ENCODE measurements at regions not wholly inside any gene's neighbourhood (a gene's known extent, or its start where the extent isn't known, plus 50 kb on each side); places are given as distances from the start of the nearest gene placed in this dataset.

DNA sequence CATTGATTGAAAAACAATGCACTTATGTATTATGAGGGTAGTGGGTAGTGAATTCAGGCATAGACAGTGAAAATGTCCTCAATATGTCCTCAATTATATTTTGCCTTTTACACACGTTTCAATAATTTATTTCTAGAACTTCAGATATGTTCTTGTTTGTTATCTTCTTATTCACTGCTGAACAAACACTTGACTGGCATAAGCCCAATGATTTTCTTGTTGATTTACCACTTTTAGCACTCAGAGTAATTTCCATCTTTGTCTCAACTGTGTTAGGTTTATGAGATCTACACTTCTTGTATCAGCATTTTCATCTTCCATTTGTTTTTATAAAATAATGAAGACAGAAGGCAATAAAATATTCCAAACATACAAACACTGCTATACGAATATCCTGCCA lies 61.8 kb upstream of the DCC start:
- H3K9me3 Mint-ChIP-seq = no peaks in the 10 kb centered on the region

DNA sequence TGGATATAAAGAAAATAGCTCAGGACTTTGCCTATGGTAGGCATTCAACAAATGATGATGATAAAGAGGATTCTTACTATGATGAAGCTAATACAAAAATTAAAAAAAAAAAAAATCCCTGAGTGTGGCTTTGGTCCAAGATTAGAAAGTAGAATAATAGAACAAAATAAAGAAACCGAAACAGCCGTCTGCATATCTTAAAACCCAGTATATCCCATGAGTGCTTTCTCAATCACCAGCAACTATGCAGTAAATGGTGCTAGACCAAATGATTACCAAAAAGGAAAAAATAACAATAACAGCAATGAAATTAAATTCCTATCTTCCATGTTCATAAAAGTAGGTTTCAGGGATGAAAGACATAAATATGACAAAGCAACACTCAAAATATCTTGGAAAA lies 59.3 kb upstream of the DCC start:
- no peaks in the 10 kb centered on the region for H3K9me3 Mint-ChIP-seq
- no peak for DNase-seq (ENCODE audit: low spot score in 2 of 2, unreplicated experiment in 2 of 2)
- TF ChIP-seq, protein P1, sequence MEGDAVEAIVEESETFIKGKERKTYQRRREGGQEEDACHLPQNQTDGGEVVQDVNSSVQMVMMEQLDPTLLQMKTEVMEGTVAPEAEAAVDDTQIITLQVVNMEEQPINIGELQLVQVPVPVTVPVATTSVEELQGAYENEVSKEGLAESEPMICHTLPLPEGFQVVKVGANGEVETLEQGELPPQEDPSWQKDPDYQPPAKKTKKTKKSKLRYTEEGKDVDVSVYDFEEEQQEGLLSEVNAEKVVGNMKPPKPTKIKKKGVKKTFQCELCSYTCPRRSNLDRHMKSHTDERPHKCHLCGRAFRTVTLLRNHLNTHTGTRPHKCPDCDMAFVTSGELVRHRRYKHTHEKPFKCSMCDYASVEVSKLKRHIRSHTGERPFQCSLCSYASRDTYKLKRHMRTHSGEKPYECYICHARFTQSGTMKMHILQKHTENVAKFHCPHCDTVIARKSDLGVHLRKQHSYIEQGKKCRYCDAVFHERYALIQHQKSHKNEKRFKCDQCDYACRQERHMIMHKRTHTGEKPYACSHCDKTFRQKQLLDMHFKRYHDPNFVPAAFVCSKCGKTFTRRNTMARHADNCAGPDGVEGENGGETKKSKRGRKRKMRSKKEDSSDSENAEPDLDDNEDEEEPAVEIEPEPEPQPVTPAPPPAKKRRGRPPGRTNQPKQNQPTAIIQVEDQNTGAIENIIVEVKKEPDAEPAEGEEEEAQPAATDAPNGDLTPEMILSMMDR (IDR thresholded peaks at IDR 0.05; ENCODE audit: unreplicated experiment) = no peak
- H3K27me3 Mint-ChIP-seq (ENCODE audit: low read depth) = no peaks in the 10 kb centered on the region
- H3K27ac Mint-ChIP-seq = no peak overlapping the region
- no peaks in the 10 kb centered on the region for H3K4me1 Mint-ChIP-seq
- H3K36me3 Mint-ChIP-seq = no peaks in the 10 kb centered on the region
- H3K4me3 Mint-ChIP-seq = no peak overlapping the region

More for the DNA sequence above, 61.8 kb upstream of the DCC start:
- Mint-ChIP-seq H3K27me3 (ENCODE audit: low read depth) (no peaks in the 10 kb centered on the region), H3K36me3 (no peaks in the 10 kb centered on the region), H3K4me3 (no peak overlapping the region), H3K4me1 (no peaks in the 10 kb centered on the region), H3K27ac (no peak overlapping the region)
- no peak for DNase-seq (ENCODE audit: low spot score in 2 of 2, unreplicated experiment in 2 of 2)
- TF ChIP-seq, protein P1 (IDR thresholded peaks at IDR 0.05; ENCODE audit: unreplicated experiment) = no peak

DNA sequence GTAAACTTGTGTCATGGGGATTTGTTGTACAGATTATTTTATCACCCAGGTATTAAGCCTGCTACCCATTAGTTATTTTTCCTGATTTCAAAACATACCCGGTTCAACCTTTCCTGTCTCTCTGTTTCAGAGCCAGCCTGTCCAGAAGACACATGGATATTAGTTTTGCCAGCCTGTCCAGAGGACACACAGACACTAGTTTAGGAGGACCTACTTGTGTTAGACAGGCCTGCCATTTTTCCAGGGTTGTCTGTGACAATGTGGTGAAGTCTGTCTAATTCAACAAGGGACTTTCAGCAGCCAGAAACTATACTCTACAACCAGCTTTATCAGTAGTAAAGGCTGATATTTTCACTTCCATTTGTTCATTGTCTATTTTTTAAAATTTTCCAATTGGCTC lies 56.1 kb upstream of the DCC start:
- Mint-ChIP-seq H3K9me3 (no peaks in the 10 kb centered on the region), H3K4me3 (no peak overlapping the region), H3K27ac (no peak overlapping the region), H3K4me1 (peaks cover 11% of the 10 kb centered on the region), H3K36me3 (no peaks in the 10 kb centered on the region), H3K27me3 (ENCODE audit: low read depth) (no peaks in the 10 kb centered on the region)
- DNase-seq (ENCODE audit: low spot score in 2 of 2, unreplicated experiment in 2 of 2) = no peak
- TF ChIP-seq, protein P1 (IDR thresholded peaks at IDR 0.05; ENCODE audit: unreplicated experiment) = no peak

DNA sequence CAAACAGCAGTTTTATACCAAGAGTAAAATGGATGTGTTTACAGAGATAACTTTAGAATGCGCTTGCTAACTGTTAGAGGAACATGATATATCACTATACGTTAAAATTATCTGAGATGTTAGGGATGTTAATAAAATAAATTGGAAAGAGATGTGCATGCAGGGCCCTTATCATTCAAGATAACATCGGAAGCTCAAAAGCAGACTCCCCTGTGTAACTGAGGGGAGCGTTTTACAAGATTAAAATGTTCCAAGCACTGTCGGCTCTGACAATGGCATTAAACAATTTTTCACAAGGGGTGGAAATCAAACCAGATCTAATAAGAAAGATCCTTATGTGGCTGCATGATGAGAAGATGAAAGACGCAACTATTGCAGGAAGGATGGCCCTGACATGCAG lies 53.3 kb upstream of the DCC start:
- no peak overlapping the region for H3K27ac Mint-ChIP-seq
- DNase-seq (ENCODE audit: low spot score in 2 of 2, unreplicated experiment in 2 of 2) = no peak
- TF ChIP-seq, protein P1 (IDR thresholded peaks at IDR 0.05; ENCODE audit: unreplicated experiment) = no peak
- peaks cover 11% of the 10 kb centered on the region for H3K4me1 Mint-ChIP-seq
- no peak overlapping the region for H3K4me3 Mint-ChIP-seq
- H3K27me3 Mint-ChIP-seq (ENCODE audit: low read depth) = peaks cover 1% of the 10 kb centered on the region
- H3K36me3 Mint-ChIP-seq = no peaks in the 10 kb centered on the region
- no peaks in the 10 kb centered on the region for H3K9me3 Mint-ChIP-seq

DNA sequence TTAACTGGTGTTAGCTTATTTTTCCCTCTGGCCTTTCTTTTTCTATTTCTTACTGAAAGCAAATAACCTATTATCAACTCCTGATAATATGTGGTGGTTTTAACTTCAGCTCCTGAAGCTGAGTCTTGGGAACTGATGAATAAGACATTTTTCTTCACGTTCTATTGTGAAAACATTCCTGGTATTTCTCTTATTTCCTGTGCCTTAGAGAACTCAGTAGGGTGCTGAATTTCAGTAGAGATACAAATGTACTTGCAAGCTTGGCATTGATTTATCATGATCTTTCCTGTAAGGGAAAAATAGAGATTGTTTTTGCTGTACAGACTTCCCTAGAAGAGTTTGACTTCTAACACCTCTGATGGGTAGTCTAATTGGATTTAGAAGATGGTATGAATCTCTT lies 52.8 kb upstream of the DCC start:
- Mint-ChIP-seq H3K4me3 (no peak overlapping the region), H3K27me3 (ENCODE audit: low read depth) (peaks cover 1% of the 10 kb centered on the region), H3K27ac (no peak overlapping the region)

More for the DNA sequence above, 52.8 kb upstream of the DCC start:
- TF ChIP-seq, protein P1 (IDR thresholded peaks at IDR 0.05; ENCODE audit: unreplicated experiment) = no peak
- Mint-ChIP-seq H3K36me3 (no peaks in the 10 kb centered on the region), H3K4me1 (peaks cover 11% of the 10 kb centered on the region), H3K9me3 (no peaks in the 10 kb centered on the region)
- DNase-seq (ENCODE audit: low spot score in 2 of 2, unreplicated experiment in 2 of 2) = no peak

All from mesothelial cell of epicardium (in vitro differentiated cells).